HuH-7.5 (cell line): ENCODE measurements at regions not wholly inside any gene's neighbourhood (a gene's known extent, or its start where the extent isn't known, plus 50 kb on each side); places are given as distances from the start of the nearest gene placed in this dataset.
"Not testable (repeated sequence)": the region's sequence is repeated elsewhere in the genome, so short reads cannot be mapped to it uniquely, and the experiment has no call there.

Experiments used
- DNase-seq: peaks from one replicate; pipeline ENCODE4 v3.0.0; 2011; ENCODE audit warnings: low spot score

DNA sequence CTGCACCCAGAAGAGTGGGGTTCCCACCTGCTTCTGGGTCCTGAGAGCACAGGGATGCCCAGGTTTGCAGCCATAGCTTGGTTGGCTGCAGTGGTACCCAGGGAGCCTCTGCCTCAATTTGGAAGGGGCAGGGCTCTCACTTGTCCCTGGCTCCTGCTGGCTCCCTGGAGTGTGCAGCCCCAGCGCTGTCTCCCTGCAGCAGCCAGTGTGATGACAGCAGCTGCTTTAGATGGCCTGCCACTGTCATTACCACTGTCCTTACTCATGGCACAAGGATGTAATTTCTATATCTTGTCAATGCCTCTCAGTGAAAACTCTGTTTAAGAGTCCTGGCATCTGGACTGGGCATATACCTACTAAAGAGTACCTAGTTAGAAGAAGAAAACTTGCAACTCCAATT, 250.9 kb downstream of the KIF20B start:
- no peak for DNase-seq

DNA sequence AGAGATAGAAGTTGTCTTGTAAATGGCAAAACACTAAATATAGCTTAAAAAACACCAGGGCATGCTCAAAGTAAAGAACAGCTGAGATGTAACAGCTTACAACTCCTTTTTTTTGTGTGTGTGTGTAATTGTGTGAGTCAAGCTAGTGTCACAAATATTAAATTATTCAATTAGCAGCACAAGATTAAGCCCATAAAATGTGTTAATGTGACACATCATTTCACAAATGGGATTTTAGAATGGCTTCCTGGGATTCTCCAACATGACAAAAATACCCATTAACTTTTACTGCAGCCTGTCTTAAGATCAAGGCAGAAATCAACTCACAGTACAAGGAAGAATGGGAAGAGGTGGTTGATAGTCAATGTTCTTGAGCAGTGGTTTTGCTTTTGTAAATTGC, 251.4 kb downstream of the KIF20B start:
- no peak for DNase-seq

DNA sequence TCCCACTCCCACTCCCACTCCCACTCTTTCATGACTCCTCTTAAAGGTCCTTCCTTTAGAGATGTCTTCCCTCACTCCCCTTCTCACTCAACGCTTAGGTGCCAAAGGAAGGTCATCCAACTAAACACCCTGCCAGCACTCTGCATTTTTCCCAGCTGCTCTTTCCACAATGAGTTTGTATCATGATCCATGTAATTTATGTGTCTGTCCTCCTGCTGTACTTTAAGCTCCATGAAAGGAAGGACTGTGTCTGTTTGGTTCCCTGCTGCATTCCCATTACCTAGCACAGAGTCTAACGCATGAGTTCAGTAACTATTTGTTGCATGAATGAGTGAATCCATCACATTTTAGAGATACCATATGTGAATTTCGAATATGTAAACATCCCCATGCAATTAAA, 252.7 kb downstream of the KIF20B start:
- DNase-seq, result no peak

DNA sequence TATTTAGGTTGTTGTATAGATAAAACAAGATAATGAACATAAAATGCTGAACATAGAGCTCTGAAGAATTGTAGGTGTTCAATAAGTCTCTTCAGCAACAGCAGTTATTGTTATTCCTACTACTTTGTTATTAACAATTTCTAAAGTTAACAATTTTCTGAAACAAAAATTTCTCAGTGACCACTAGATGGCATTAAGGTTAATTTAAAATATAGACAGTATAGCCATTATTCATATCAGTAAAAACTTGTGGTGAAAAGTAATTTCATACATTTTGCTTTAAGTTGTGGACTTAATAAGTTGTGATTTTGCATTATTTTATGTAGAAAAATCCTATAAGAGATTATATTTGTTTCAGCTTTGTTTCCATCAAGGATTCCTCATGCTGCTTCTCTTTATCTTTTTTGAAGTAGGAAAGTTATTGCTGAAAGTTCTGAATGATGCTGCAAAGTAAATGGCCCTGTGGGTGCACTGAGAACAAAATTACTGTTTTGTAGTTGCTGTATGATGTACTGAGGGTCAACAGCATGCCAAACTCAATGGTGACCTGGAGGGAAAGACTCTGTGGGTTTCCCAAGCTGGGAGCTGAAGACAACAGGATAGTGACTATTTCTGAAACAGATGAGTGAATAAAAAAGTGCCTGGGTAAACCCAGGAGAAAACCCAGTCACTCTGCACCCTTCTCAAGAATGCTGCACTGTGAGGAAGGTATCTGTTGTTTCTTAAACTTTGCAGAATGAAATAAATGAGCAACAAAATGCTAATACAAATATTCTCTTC, 253.6 kb downstream of the KIF20B start:
- no peak for DNase-seq

DNA sequence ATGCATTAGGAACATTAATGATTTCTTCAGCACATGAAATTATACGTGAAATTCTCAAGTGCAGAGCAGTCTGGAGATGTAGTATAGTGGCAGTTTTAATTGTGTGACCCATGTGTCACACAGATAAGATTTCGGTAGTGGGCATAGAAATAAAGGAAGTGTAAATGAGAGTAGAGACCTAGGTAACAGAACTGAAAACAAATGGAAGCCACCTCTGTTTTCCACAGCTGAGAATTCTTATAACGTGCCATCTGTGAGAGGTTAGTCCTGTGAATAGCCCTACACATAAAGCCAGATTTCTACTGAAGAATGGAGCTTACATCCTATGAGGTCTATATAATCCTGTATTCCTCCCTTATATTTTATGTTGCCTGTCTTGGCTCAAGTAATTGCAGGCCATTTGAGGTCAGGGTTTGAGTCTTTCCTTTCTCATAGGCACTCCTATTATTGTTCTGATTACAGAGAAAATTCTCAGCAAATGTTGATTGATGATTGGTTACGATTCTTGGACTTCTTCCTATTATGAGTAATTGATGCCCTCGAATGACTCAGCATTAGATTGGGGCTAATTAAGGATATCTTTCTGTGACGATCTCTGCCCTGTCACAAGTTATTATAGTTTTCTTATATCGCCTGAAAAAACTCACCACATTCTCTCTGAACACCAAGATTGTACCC, 258.2 kb downstream of the KIF20B start:
- no peak for DNase-seq

DNA sequence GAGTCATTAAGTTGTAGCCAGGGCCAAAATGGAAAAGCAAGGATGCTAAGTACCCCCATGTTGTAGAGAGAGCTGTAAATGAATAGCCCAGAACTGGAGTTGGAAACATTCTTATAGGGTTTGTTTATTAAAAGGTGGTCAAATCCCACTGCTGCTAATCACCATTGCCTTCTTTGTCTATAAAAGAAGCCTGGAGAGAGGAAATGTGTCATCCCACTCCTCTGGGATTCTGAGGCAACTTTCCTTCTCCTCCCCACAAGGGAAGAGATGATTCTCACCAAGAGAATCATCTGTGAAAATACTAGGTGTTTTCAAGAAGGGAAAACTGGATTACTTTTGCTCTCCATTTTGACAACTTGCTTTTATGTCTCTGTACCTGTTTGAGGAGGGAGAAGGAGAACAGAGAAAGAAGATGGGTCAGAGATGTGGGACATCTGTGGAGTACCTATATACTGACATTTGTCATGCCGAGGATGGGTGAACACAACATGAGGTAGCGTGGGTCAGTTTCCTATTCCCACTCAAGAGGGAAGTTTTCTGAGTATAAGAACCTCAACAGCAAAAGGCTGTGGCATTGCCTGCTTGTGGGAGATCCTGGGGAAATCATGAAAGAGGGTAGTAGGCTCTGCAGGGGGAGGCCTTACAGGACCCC, 262.2 kb downstream of the KIF20B start:
- DNase-seq, result no peak

DNA sequence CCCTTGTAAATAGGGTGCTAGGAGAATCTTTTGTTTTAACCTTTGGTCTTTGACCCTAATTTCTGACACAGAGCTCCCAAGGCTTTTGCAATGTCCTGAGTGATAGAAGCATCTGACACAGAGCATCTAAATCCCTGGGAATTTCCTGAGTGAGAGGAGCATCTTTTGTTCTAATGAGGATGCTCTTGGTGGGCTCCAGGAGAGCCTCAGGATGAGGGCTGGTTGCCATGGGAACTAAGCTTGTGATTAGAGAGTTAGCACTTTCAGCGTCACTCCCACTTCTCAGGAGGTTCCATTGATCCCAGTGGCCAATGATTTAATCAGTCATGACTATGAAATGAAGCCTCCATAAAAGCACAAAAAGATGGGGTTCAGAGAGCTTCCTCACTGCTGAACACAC, 264.8 kb downstream of the KIF20B start:
- no peak for DNase-seq

DNA sequence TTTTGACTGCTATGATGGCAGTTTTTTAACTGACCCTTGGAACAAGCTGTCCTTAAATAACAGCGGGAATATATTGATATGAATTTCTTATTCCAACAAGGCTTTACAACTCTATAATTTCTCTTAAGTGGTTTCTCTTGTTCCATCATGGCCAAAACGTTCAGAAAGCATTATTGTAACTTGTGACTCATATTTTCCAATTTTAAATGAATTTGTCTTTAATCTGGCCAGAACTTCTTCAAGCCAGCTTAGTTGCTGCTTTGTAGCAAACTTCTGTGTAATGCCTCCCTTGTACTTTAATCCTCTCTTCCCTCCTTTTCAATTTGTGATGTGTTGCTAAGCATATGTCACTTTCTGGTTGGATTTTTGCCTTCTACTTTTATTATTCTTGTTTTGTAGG, 271.9 kb downstream of the KIF20B start:
- DNase-seq, result no peak

DNA sequence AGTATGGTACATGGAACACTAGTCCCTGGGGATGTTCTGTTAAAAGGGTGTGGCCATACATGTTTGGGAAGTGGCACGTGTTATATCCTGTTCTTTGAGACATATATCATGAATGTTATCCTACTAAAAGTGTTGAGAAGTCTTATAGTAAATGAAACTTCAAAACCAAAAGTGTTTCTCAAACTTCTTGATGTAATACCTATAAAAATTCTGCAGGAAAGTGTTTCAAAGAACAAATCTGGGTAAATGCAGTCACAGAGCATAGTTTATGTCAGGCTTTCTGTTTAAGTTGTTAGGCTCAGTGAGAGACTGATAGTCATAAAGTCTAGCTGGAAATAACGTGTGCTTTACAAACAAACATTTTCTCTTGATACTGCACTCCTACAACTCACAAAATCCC, 273.7 kb downstream of the KIF20B start:
- DNase-seq, result no peak

DNA sequence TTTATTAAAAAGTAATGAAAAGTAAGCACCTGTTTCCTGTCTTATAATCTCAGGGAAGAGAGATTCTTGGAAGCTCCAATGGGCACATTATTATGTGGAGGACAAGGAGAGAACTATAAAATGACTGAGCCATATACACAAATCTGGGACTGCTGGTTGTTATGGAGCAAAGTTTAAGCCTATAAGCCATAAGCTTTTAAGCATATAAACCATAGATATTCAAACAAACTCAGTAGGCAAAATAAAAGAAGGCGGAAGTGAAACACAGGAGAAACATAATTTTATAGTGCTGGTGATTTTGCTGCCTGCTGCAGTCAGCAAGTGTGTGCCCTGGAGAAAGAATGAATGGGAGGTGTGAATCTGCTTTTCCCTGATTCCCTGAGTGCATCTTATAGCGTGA, 274.4 kb downstream of the KIF20B start:
- no peak for DNase-seq

DNA sequence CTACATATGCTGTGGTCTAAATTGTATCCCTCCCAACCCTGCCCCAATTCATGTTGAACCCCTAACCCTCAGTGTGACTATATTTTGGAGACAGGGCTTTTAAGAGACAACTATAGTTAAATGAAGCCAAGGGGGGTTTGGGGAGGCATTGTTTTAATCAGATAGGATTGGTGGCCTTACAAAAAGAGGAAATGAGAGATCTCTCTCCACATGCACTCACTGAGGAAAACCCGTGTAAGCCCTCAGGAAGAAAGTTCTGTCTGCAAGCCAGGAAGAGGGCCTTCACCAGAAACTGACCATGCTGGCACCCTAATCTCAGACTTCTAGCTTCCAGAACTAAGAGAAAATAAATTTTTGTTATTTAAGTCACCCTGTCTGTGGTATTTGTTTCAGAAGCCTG, 276.7 kb downstream of the KIF20B start:
- no peak for DNase-seq

DNA sequence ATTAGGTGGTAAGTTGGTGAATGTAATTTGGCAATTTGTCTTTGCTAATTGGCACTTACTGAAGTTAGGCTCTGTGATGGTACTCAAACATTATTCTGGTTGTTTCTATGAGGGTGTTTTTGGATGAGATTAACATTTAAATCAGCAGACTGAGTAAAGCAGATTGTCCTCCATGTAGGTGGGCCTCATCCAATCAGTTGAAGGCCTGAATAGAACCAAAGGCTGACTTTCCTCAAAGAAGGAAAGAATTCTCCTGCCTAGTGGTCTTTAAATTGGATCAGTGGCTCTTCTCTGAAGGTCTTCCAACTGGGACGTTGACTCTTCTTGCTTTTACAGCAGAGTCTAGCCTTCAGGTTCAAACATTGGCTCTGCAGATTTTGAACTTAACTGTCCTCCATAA, 278.3 kb downstream of the KIF20B start:
- no peak for DNase-seq

DNA sequence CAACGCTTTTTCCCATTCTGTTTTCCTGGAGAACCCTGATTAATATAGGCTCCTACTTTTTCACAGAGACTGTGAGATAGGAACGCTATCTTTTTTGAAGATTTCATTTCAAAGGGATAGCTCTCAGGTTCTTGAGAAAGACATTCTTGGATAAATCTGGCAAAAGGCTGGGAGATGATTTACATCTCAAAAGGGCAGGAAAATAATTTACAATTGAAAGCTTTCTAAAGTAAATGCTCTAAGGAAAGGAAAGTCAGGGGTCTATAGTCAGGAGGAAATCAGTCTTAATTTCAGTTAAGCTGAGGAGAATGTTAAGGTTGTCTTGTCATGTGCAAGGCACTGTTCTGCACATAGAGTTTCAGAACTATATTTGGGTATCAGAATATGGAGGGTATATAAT, 278.8 kb downstream of the KIF20B start:
- no peak for DNase-seq

DNA sequence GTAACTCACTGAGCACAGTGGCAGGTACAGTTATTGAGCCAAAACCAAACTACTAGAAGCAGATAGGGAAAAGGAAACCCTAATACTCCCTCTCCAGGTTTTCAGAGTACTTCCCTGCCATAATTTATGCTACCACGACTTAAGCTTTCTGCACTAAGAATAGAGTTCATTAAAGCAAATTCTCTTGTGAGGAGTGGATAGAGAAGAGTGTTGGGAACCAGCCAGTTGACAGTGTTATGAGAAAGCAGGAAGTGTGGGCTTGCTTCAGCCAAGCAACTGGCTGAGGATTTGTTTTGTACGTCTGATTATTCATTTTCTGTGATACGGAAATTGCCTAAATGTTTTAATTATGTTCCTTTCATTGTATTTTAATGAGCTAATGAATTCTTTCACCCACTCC, 280.5 kb downstream of the KIF20B start:
- DNase-seq, result no peak

DNA sequence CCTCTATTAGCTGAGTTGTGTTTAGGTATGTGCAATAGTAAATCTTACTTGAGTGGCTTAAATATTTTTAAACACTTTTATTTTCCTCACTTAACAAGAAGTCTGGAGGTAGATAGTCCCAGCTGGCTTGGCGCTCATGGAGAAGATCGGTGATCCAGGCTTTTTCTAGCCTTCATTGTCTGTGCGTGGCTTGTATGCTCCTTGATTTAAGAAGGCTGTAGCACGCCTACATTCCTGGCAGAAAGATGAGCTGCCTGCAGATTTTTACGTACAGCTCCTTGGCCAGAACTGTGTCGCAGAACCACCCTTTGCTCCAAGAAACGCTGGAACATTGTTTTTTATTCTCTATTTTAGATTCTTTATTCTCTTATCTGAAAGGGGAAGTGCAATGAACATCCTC, 284.1 kb downstream of the KIF20B start:
- no peak for DNase-seq

DNA sequence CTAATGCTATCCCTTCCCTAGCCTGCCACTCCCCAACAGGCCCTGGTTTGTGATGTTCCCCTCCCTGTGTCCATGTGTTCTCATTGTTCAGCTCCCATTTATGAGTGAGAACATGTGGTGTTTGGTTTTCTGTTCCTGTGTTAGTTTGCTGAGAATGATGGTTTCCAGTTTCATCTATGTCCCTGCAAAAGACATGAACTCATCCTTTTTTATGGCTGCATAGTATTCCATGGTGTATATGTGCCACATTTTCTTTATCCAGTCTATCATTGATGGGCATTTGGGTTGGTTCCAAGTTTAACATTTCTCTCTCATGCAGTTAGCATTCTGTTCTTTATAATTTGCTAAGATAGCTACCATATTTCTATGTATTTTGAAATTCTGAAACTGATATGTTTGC, 287.0 kb downstream of the KIF20B start:
- DNase-seq, result not testable (repeated sequence)

DNA sequence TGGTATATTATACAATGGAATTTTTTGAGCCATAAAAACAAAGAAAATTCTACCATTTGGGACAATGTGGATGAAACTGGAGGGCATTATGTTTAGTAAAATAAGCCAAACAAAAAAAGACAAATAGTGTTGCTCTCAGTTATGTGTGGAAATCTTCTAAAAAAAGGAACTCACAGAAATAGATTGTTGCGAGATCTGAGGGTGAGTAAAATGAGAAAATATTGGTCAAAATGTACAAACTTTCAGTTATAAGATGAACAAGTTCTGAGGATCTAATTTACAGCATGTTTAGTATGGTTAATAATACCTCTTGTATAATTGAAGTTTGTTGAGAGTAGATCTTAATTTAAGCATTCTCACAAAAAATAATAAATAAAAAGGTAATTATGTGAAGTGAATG, 291.2 kb downstream of the KIF20B start:
- no peak for DNase-seq

DNA sequence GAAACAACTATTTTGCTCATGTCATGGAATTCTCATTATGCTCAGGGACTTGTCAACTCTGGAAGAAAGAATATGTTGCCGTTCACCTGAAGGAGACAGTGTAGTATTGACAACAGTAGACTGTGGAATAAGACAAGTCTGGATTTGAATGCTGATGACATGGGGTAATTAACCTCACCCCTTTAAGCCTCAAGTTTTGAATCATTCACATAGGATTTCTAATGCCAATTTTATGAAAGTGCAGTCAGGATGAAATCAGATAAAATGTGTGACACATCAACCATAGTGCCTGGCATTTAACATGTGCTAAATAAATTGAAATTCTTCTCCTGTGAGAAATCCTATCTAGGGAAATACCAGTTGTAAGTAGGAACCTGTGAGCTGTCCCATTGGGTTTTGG, 305.8 kb downstream of the KIF20B start:
- DNase-seq, result no peak

DNA sequence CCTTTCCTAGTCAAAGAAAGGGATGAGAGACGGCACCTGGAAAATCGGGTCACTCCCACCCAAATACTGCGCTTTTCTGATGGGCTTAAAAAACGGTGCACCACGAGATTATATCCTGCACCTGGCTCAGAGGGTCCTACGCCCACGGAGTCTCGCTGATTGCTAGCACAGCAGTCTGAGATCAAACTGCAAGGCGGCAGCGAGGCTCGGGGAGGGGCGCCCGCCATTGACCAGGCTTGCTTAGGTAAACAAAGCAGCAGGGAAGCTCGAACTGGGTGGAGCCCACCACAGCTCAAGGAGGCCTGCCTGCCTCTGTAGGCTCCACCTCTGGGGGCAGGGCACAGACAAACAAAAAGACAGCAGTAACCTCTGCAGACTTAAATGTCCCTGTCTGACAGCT, 309.9 kb downstream of the KIF20B start:
- not testable (repeated sequence) for DNase-seq

DNA sequence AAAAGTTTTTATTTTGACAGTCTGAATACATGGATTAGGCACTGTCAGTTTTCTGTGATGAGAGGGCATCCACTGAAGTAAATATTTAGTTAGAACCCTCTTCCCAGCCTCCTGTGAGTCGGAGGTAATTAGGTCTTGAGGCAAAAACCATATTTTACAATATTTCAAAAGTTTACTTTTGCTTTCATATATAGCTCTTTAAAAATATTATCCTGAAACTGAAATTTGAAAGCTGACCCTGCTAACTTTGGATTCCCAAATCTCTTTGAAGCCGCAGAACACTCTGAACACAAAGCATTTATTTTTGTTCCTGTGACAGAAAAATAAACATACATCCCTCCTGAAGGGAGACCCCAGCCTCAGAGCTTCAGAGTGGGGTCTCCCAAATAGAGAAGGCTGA, 317.4 kb downstream of the KIF20B start:
- DNase-seq, result no peak

DNA sequence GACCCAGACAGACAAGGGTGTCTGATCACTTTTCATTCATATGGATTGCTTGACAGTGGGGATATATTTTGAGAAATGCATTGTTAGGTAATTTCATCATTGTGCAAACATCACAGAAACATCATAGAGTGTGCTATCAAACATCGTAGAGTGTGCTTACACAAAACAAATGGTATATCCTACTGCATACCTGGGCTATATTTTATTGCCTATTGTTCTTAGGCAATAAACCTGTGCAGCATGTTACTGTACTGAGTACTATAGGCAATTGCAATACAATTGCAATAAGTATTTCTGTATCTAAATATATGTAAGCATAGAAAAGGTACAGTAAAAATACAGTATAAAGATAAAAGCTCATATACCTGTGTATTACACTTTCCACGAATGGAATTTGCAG, 319.1 kb downstream of the KIF20B start:
- no peak for DNase-seq

DNA sequence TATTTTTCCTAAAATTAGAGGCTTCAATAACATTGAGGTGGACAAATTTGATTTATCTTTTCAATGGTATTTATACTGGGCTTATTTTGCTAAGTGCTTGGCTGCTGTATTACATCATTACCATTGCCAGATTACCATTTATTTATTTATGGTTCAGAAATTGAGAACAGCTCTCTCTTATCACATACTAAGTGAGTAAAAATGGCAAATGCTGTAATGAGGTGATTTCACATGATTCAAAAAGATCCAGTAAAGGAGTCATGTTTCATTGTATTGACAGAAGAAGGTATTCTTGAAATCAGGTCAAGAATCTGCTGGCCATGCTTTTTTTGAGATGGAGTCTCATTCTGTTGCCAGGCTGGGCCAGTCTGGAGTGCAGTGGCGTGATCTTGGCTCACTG, 322.6 kb downstream of the KIF20B start:
- DNase-seq, result no peak

DNA sequence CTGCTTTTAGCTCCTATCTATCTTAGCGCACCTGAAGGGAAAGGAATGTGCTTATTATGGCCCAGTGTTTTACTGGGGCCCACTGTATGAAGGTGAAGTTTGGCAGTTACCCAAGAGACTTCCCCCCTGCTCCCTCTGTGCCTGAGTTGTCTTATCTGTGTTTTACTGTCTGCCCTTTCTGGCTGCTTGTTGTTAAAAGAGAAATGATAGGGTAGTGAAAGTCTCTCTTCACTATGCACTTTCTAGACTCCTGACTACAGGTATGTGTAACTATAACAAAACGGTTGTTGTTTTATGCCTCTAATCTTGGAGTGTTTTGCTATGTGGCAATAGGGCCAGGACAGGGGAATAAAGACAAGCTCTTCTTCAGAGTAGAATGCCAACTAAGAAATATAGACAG, 326.9 kb downstream of the KIF20B start:
- DNase-seq, result no peak

DNA sequence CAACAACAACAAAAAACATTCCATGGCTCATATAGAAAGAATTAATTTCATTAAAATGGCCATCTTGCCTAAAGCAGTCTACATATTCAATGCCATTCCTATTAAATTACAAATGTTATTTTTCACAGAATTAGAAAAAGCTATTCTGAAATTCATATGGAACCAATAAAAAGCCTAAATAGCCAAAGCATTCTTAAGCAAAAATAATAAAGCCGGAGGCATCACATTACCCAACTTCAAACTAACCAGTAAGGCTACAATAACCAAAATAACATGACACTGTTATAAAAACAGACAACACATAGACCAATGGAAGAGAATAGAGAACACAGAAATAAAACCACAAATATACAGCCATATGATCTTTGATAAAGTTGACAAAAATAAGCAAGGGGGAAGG, 330.4 kb downstream of the KIF20B start:
- DNase-seq, result no peak
